ENCODE measurements at regions not wholly inside any gene's neighbourhood (a gene's known extent, or its start where the extent isn't known, plus 50 kb on each side); places are given as distances from the start of the nearest gene placed in this dataset.

DNA sequence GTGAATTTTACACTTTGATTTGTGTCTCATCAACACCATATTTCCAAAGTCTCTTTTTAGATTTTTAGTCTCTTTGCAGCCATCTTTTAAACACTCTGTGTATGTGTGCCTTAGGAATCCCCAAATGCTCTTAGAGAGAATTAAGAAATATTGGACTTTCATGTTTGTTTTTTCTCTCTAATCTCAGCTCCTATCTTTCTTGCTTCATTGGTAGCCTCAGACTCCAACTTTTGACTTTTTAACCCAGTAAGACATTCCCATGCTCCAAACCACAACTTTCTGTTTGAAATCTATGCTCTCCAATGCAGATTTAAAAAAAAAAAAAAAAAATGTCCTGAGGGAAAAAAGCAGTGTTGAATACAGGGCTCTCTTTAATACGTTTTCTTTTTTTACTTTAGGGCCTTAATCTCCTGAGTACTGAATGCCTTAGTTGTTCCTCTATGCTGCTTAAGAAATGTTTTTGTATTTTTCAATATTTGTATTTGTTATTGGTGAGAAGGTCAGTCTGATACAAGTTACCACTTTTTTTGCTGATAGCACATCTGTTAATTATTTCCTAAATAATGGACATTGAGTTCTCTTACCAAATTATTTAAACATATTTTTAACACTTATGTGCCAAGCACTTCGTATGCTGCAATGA, 489.9 kb downstream of the NXPH1 start:
- TF ChIP-seq EZH2 (IDR thresholded peaks at IDR 0.05): no peak
- TF ChIP-seq EZH2phosphoT487 (IDR thresholded peaks at IDR 0.05): no peak
- TF ChIP-seq, protein P1, sequence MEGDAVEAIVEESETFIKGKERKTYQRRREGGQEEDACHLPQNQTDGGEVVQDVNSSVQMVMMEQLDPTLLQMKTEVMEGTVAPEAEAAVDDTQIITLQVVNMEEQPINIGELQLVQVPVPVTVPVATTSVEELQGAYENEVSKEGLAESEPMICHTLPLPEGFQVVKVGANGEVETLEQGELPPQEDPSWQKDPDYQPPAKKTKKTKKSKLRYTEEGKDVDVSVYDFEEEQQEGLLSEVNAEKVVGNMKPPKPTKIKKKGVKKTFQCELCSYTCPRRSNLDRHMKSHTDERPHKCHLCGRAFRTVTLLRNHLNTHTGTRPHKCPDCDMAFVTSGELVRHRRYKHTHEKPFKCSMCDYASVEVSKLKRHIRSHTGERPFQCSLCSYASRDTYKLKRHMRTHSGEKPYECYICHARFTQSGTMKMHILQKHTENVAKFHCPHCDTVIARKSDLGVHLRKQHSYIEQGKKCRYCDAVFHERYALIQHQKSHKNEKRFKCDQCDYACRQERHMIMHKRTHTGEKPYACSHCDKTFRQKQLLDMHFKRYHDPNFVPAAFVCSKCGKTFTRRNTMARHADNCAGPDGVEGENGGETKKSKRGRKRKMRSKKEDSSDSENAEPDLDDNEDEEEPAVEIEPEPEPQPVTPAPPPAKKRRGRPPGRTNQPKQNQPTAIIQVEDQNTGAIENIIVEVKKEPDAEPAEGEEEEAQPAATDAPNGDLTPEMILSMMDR (IDR thresholded peaks at IDR 0.05): no peak
- no peaks in the 10 kb centered on the region for H3K4me1 ChIP-seq
- no peaks in the 10 kb centered on the region for H3K36me3 ChIP-seq
- Mint-ChIP-seq H3K9me3 (no peaks in the 10 kb centered on the region), H3K27me3 (ENCODE audit: insufficient read depth, low read depth) (peaks cover 2% of the 10 kb centered on the region), H3K4me1 (peaks cover 4% of the 10 kb centered on the region), H3K36me3 (no peaks in the 10 kb centered on the region), H3K27ac (no peak overlapping the region), H3K4me3 (no peak overlapping the region)
- no peaks in the 10 kb centered on the region for H4K20me1 ChIP-seq (ENCODE audit: low read depth)
- no peak overlapping the region for H3K27ac ChIP-seq
- no peak overlapping the region for H3K4me3 ChIP-seq
- no peak for DNase-seq (ENCODE audit: low spot score)
- no peaks in the 10 kb centered on the region for H3K79me2 ChIP-seq (ENCODE audit: low read depth)
- H2AFZ ChIP-seq (replicated peaks): no peak overlapping the region
- no peak overlapping the region for H3K9ac ChIP-seq
- no peak overlapping the region for H3K4me2 ChIP-seq
- no peaks in the 10 kb centered on the region for H3K27me3 ChIP-seq
- no peaks in the 10 kb centered on the region for H3K9me3 ChIP-seq (ENCODE audit: low read depth)
- no peaks in the 10 kb centered on the region for H3F3A ChIP-seq (ENCODE audit: low read depth)

- no peaks in the 10 kb centered on the region for H3K36me3 Mint-ChIP-seq
- TF ChIP-seq, protein P1 (IDR thresholded peaks at IDR 0.05): no peak
- TF ChIP-seq EZH2phosphoT487 (IDR thresholded peaks at IDR 0.05): no peak
- no peak for TF ChIP-seq EZH2 (IDR thresholded peaks at IDR 0.05)
- H3K4me1 Mint-ChIP-seq: no peaks in the 10 kb centered on the region
These were observed 498.7 kb downstream of the NXPH1 start for GRCh38 chr7:8931906-8932646.

DNA sequence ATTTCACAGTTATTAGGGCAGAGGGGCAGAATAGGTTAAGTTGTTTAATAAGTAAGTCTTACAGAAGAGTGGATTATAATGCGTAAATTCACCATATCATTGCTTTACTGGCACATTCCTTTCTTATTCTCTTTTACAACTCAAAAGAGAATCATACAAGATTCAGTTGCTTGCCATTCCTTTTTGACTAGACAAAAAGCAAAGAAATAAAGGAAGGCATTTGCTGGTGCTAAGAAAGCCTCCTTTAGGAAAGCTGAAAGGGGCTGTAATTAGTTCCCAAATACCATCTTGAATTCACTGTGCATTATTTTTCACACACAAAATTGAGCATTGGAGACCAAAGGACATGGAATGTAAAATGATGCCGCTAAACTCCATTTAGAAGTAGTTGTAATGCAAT, 499.3 kb downstream of the NXPH1 start:
- H3K27me3 Mint-ChIP-seq (ENCODE audit: insufficient read depth, low read depth): no peaks in the 10 kb centered on the region
- peak overlapping the region; percentile 16 for H3K27ac ChIP-seq
- peaks cover 3% of the 10 kb centered on the region for H3K9me3 Mint-ChIP-seq
- no peak overlapping the region for H3K9ac ChIP-seq
- TF ChIP-seq, protein P1 (IDR thresholded peaks at IDR 0.05): no peak
- no peak for TF ChIP-seq EZH2 (IDR thresholded peaks at IDR 0.05)
- no peak for TF ChIP-seq EZH2phosphoT487 (IDR thresholded peaks at IDR 0.05)
- no peak overlapping the region for H3K4me3 ChIP-seq
- no peaks in the 10 kb centered on the region for H4K20me1 ChIP-seq (ENCODE audit: low read depth)
- H3K4me1 Mint-ChIP-seq: no peaks in the 10 kb centered on the region
- H3K36me3 Mint-ChIP-seq: no peaks in the 10 kb centered on the region
- no peaks in the 10 kb centered on the region for H3K27me3 ChIP-seq
- no peak overlapping the region for H3K4me3 Mint-ChIP-seq
- no peak overlapping the region for H2AFZ ChIP-seq (replicated peaks)
- H3K79me2 ChIP-seq (ENCODE audit: low read depth): no peaks in the 10 kb centered on the region
- no peaks in the 10 kb centered on the region for H3F3A ChIP-seq (ENCODE audit: low read depth)
- H3K9me3 ChIP-seq (ENCODE audit: low read depth): no peaks in the 10 kb centered on the region
- no peaks in the 10 kb centered on the region for H3K36me3 ChIP-seq
- peaks cover 20% of the 10 kb centered on the region for H3K4me1 ChIP-seq
- H3K27ac Mint-ChIP-seq: no peak overlapping the region
- peak; percentile 15 for DNase-seq (ENCODE audit: low spot score)
- no peak overlapping the region for H3K4me2 ChIP-seq

More at GRCh38 chr7:8931906-8932646, 498.7 kb downstream of the NXPH1 start:
- no peaks in the 10 kb centered on the region for H4K20me1 ChIP-seq (ENCODE audit: low read depth)
- no peaks in the 10 kb centered on the region for H3K36me3 ChIP-seq
- no peaks in the 10 kb centered on the region for H3K9me3 ChIP-seq (ENCODE audit: low read depth)
- no peaks in the 10 kb centered on the region for H3K27me3 Mint-ChIP-seq (ENCODE audit: insufficient read depth, low read depth)
- no peak overlapping the region for H3K27ac Mint-ChIP-seq
- no peaks in the 10 kb centered on the region for H3F3A ChIP-seq (ENCODE audit: low read depth)
- H3K4me3 ChIP-seq: no peak overlapping the region
- H3K4me2 ChIP-seq: no peak overlapping the region
- H3K9me3 Mint-ChIP-seq: peaks cover 3% of the 10 kb centered on the region
- no peaks in the 10 kb centered on the region for H3K27me3 ChIP-seq
- no peak overlapping the region for H3K4me3 Mint-ChIP-seq
- no peak overlapping the region for H2AFZ ChIP-seq (replicated peaks)
- no peak overlapping the region for H3K27ac ChIP-seq
- no peaks in the 10 kb centered on the region for H3K79me2 ChIP-seq (ENCODE audit: low read depth)
- no peak overlapping the region for H3K9ac ChIP-seq
- peaks cover 18% of the 10 kb centered on the region for H3K4me1 ChIP-seq
- no peak for DNase-seq (ENCODE audit: low spot score)
